Natural killer cell (primary cell): ENCODE measurements at regions not wholly inside any gene's neighbourhood (a gene's known extent, or its start where the extent isn't known, plus 50 kb on each side); places are given as distances from the start of the nearest gene placed in this dataset.

Source experiments
- ATAC-seq, 3 donors: fragments of 150-1000 bp in 2 of 3; fragments of 200-7000 bp in 1 of 3; cut with Tn5 transposase; 1 replicate in 1 of 3; 2 replicates in 2 of 3; pipeline ENCODE4 v1.10.0; 2021; ENCODE audit warnings: mild to moderate bottlenecking in 2 of 3, moderate library complexity in 2 of 3
- DNase-seq, 2 donors: peaks; one replicate each; pipeline versions ENCODE4 v3.0.0 to v3.0.0-alpha.2; 2013 to 2021; ENCODE audit warnings: mixed read lengths in 1 of 2
- H3K27ac ChIP-seq: one replicate; pipeline ENCODE4 v1.5.1; 2013; ENCODE audit warnings: mild to moderate bottlenecking, low read length
- H3K27me3 ChIP-seq: one replicate; pipeline ENCODE4 v1.6.1; 2013; ENCODE audit warnings: low read length; ENCODE audit not compliant: control insufficient read depth, insufficient read depth
- H3K36me3 ChIP-seq: one replicate; pipeline ENCODE4 v1.6.1; 2013; ENCODE audit warnings: low read length; ENCODE audit not compliant: control insufficient read depth, insufficient read depth
- H3K4me1 ChIP-seq: one replicate; pipeline ENCODE4 v1.6.1; 2013; ENCODE audit warnings: low read length; ENCODE audit not compliant: control insufficient read depth, insufficient read depth
- H3K4me3 ChIP-seq: one replicate; pipeline ENCODE4 v1.5.1; 2013; ENCODE audit warnings: low read length
- H3K9me3 ChIP-seq: one replicate; pipeline ENCODE4 v1.6.1; 2013; ENCODE audit warnings: low read length; ENCODE audit not compliant: control insufficient read depth, insufficient read depth
- H3K27ac Mint-ChIP-seq, 2 donors: one replicate each; pipeline ENCODE4 v1.8.0; 2022; ENCODE audit warnings: mild to moderate bottlenecking in 2 of 2, mixed read lengths in 2 of 2, moderate library complexity in 1 of 2
- H3K27me3 Mint-ChIP-seq, 2 donors: one replicate each; pipeline ENCODE4 v1.8.0; 2022; ENCODE audit warnings: low read depth in 2 of 2, mixed read lengths in 2 of 2
- H3K36me3 Mint-ChIP-seq: one replicate; pipeline ENCODE4 v1.8.0; 2022; ENCODE audit warnings: mixed read lengths
- H3K4me1 Mint-ChIP-seq, 2 donors: one replicate each; pipeline ENCODE4 v1.8.0; 2022; ENCODE audit warnings: mixed read lengths in 2 of 2
- H3K4me3 Mint-ChIP-seq: one replicate; pipeline ENCODE4 v1.8.0; 2022; ENCODE audit warnings: mild to moderate bottlenecking, moderate library complexity, mixed read lengths
- H3K9me3 Mint-ChIP-seq, 2 donors: one replicate each; pipeline ENCODE4 v1.8.0; 2022; ENCODE audit warnings: mixed read lengths in 2 of 2
- WGBS: methylation state at CpG from one replicate; pipeline ENCODE4 v1.1.7; 2013; ENCODE audit warnings: missing lambda C conversion rate; ENCODE audit not compliant: insufficient coverage; 5-methylcytosine and 5-hydroxymethylcytosine counted together
- intact Hi-C: fragments of 100-400 bp; cut with micrococcal nuclease; formaldehyde crosslinking; loops from one replicate; pipeline ENCODE4 v1.14.2; 2022
- TF ChIP-seq, protein P1 (sequence below): fragments of 200-600 bp; IDR thresholded peaks from one replicate; pipeline ENCODE4 v1.8.0; 2022; ENCODE audit warnings: antibody characterized with exemption

DNA sequence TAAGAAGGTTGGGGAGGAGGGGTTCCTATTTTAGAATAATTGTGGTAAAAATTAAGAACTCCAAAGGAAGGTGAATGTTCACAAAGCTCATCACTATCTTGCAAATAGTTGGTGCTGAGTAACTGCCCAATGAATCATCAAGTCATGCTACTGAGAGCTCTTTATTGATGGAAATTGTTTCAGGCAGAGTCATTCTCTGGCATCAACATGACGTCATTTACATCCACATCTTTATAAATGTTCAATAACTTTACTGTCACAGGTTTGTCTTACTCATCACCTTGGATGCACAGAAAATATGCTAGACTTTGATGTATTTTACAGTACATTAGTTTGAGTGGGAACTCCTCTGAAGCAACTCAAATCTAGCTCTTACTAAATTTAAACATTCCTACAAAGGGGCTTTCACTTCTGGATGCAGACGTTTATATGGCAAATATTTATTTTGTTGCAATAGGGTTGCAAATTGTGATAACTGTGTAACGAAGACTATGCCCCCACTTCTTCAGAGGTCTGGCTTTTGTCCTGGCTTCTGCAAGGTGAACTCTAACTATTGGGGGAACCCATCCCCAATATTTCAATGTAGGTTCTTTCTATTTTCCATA, 273.7 kb upstream of the AJAP1 start:
- TF ChIP-seq, protein P1, sequence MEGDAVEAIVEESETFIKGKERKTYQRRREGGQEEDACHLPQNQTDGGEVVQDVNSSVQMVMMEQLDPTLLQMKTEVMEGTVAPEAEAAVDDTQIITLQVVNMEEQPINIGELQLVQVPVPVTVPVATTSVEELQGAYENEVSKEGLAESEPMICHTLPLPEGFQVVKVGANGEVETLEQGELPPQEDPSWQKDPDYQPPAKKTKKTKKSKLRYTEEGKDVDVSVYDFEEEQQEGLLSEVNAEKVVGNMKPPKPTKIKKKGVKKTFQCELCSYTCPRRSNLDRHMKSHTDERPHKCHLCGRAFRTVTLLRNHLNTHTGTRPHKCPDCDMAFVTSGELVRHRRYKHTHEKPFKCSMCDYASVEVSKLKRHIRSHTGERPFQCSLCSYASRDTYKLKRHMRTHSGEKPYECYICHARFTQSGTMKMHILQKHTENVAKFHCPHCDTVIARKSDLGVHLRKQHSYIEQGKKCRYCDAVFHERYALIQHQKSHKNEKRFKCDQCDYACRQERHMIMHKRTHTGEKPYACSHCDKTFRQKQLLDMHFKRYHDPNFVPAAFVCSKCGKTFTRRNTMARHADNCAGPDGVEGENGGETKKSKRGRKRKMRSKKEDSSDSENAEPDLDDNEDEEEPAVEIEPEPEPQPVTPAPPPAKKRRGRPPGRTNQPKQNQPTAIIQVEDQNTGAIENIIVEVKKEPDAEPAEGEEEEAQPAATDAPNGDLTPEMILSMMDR, result no peak
- H3K4me1 Mint-ChIP-seq, result no peaks in the 10 kb centered on the region
- ATAC-seq, result no peak
- H3K27ac Mint-ChIP-seq, result no peak overlapping the region
- DNase-seq, result no peak
- no peaks in the 10 kb centered on the region for H3K36me3 ChIP-seq
- intact Hi-C loops, result no loop called here
- no peak overlapping the region for H3K4me3 ChIP-seq
- H3K9me3 Mint-ChIP-seq, result peaks cover 0 to 9% of the 10 kb centered on the region in 2 donors
- no peak overlapping the region for H3K4me3 Mint-ChIP-seq
- no peaks in the 10 kb centered on the region for H3K4me1 ChIP-seq
- H3K27ac ChIP-seq, result no peak overlapping the region
- no peaks in the 10 kb centered on the region for H3K9me3 ChIP-seq
- H3K36me3 Mint-ChIP-seq, result no peaks in the 10 kb centered on the region
- WGBS, result 67% methylated on average over 2 of the region's 3 CpGs
- no peaks in the 10 kb centered on the region for H3K27me3 Mint-ChIP-seq
- H3K27me3 ChIP-seq, result no peaks in the 10 kb centered on the region

DNA sequence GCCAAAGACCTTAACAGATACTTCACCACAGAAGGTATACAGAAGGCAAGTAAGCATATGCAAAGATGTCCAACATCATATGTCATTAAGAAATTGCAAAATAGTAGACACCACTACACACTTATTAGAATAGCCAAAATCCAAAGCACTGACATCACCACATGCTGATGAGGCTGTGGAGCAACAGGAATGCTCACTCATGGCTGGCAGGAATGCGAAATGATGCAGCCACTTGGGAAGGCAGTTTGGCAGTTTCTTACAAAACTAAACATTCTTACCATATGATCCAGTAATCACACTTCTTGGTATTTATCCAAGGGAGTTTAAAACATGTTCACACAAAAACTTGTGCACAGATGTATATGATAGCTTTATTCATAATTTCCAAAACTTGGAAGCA, 261.2 kb upstream of the AJAP1 start:
- intact Hi-C loops, result no loop called here
- Mint-ChIP-seq H3K27me3 (peaks cover 6 to 16% of the 10 kb centered on the region in 2 donors), H3K4me1 (no peaks in the 10 kb centered on the region), H3K27ac (no peak overlapping the region), H3K4me3 (no peak overlapping the region), H3K9me3 (peaks cover 2% of the 10 kb centered on the region in 2 donors), H3K36me3 (no peaks in the 10 kb centered on the region)
- ATAC-seq (no peak), DNase-seq (no peak)
- Histone ChIP-seq H3K36me3 (no peaks in the 10 kb centered on the region), H3K27ac (no peak overlapping the region), H3K9me3 (no peaks in the 10 kb centered on the region), H3K4me1 (no peaks in the 10 kb centered on the region), H3K27me3 (no peaks in the 10 kb centered on the region), H3K4me3 (no peak overlapping the region)
- TF ChIP-seq, protein P1, result no peak
- WGBS, result 33% methylated on average over 1 of the region's 1 CpG

DNA sequence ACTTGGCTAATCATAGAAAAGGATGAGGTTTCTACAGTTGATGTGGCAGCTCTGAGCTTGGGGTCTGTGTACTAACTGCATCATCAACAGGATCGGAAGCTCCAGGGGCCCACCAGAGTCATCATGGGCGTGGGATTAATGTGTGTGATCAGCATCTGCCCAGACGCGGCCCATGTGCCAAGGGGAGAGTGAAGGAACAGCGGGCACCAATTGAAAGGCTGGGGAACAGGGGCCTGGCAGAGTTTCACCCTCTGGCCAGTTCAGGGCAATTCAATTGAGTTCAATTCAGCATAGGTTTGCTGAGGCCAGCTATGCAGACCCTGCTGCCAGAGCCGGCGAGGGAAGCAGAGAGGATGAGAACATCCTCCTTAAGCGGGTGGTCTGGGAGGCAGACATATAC, 260.0 kb upstream of the AJAP1 start:
- Mint-ChIP-seq H3K36me3 (no peaks in the 10 kb centered on the region), H3K27me3 (peaks cover 6 to 16% of the 10 kb centered on the region in 2 donors), H3K4me1 (no peaks in the 10 kb centered on the region), H3K4me3 (no peak overlapping the region), H3K27ac (no peak overlapping the region), H3K9me3 (peaks cover 2% of the 10 kb centered on the region in 2 donors)
- Histone ChIP-seq H3K27ac (no peak overlapping the region), H3K9me3 (no peaks in the 10 kb centered on the region), H3K36me3 (no peaks in the 10 kb centered on the region), H3K27me3 (no peaks in the 10 kb centered on the region), H3K4me1 (no peaks in the 10 kb centered on the region), H3K4me3 (no peak overlapping the region)
- WGBS, result 87% methylated on average over 8 of the region's 8 CpGs
- intact Hi-C loops, result no loop called here
- TF ChIP-seq, protein P1, result no peak
- ATAC-seq (no peak), DNase-seq (no peak)

DNA sequence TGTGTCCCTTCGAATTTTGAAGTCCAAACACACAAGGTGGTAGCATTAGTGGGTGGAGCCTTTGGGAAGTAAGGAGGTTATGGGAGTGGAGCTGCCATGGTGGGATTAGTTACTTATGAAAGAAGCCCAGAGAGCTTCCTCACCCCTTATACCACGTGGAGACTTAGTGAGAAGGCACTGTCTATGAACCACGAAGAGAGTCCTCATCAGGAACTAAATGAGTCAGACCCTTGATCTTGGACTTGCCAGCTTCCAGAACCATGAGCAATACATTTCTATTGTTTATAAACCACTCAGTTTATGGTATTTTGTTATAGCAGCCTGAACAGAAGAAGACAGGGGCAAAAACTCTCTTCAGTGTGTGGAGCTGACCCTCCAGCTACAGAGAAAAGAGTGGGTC, 259.3 kb upstream of the AJAP1 start:
- Histone ChIP-seq H3K4me3 (no peak overlapping the region), H3K27ac (no peak overlapping the region), H3K36me3 (no peaks in the 10 kb centered on the region), H3K9me3 (no peaks in the 10 kb centered on the region), H3K27me3 (no peaks in the 10 kb centered on the region), H3K4me1 (no peaks in the 10 kb centered on the region)
- no peak for DNase-seq
- no peak overlapping the region for H3K4me3 Mint-ChIP-seq
- no peaks in the 10 kb centered on the region for H3K36me3 Mint-ChIP-seq
- H3K27me3 Mint-ChIP-seq, result peaks cover 6 to 16% of the 10 kb centered on the region in 2 donors
- no peak overlapping the region for H3K27ac Mint-ChIP-seq
- intact Hi-C loops, result no loop called here
- H3K9me3 Mint-ChIP-seq, result peaks cover 2% of the 10 kb centered on the region in 2 donors
- H3K4me1 Mint-ChIP-seq, result no peaks in the 10 kb centered on the region
- TF ChIP-seq, protein P1, result no peak
- 68% methylated on average over 3 of the region's 3 CpGs for WGBS
- no peak for ATAC-seq
